Uterus (tissue), 3 donors: ENCODE measurements at regions not wholly inside any gene's neighbourhood (a gene's known extent, or its start where the extent isn't known, plus 50 kb on each side); places are given as distances from the start of the nearest gene placed in this dataset.

Experiments
- DNase-seq, 2 donors: peaks; one replicate each; pipeline ENCODE4 v3.0.0-alpha.2; 2019 to 2020
- H3K27ac ChIP-seq, 2 donors: fragments of 200-600 bp; sonication (generic); 1 replicate in 1 of 2; 2 replicates in 1 of 2; pipeline ENCODE4 v1.5.1; 2016 to 2018
- H3K27me3 ChIP-seq, 2 donors: fragments of 200-600 bp; sonication (generic); one replicate each; pipeline ENCODE4 v1.5.1; 2018 to 2019; ENCODE audit warnings: control low read depth in 1 of 2
- H3K36me3 ChIP-seq, 2 donors: fragments of 200-600 bp; sonication (generic); one replicate each; pipeline ENCODE4 v1.5.1; 2019; ENCODE audit warnings: control low read depth in 1 of 2
- H3K4me1 ChIP-seq, 2 donors: fragments of 200-600 bp; sonication (generic); one replicate each; pipeline ENCODE4 v1.5.1; 2018 to 2019; ENCODE audit warnings: control low read depth in 1 of 2
- H3K4me3 ChIP-seq, 2 donors: fragments of 200-600 bp; sonication (generic); 1 replicate in 1 of 2; 2 replicates in 1 of 2; pipeline ENCODE4 v1.5.1; 2018 to 2019; ENCODE audit warnings: mild to moderate bottlenecking in 1 of 2
- H3K9me3 ChIP-seq, 2 donors: fragments of 200-600 bp; sonication (generic); one replicate each; pipeline ENCODE4 v1.5.1; 2019; ENCODE audit warnings: control low read depth in 1 of 2
- CTCF ChIP-seq, 4 experiments: fragments of 200-600 bp in 2 of 4; fragments of 450-650 bp in 2 of 4; sonication (generic) in 2 of 4; IDR thresholded peaks; one replicate each; pipeline ENCODE4 v1.5.1; 2016 to 2019; ENCODE audit warnings: antibody characterized with exemption in 4 of 4, mild to moderate bottlenecking in 2 of 4, moderate library complexity in 1 of 4
- POLR2A ChIP-seq, 2 donors: fragments of 450-650 bp; IDR thresholded peaks; one replicate each; pipeline ENCODE4 v1.6.1; 2016; ENCODE audit warnings: antibody characterized with exemption in 2 of 2, mild to moderate bottlenecking in 1 of 2, moderate library complexity in 1 of 2
- intact Hi-C: fragments of 100-400 bp; cut with DNase I; formaldehyde crosslinking; loops from one replicate; pipeline ENCODE4 v1.15.1; 2023; ENCODE audit warnings: low total_unique reads
- donor health status: DM: yes; HTN: yes; CAD: no.

GRCh38 chr3:144063306-144063705 lies 91.7 kb downstream of the DIPK2A start:
- Histone ChIP-seq H3K9me3 (no peaks in the 10 kb centered on the region), H3K27ac (no peak overlapping the region), H3K27me3 (no peaks in the 10 kb centered on the region), H3K4me3 (no peak overlapping the region), H3K36me3 (peaks cover 0 to 3% of the 10 kb centered on the region in 2 donors), H3K4me1 (no peaks in the 10 kb centered on the region)
- no peak for TF ChIP-seq CTCF (IDR thresholded peaks at IDR 0.05)
- TF ChIP-seq POLR2A (IDR thresholded peaks at IDR 0.05): no peak
- DNase-seq: no peak
- intact Hi-C loops: no loop called here

- Histone ChIP-seq H3K36me3 (peaks cover 0 to 3% of the 10 kb centered on the region in 2 donors), H3K27ac (no peak overlapping the region), H3K4me1 (no peaks in the 10 kb centered on the region), H3K9me3 (peaks cover 0 to 2% of the 10 kb centered on the region in 2 donors), H3K4me3 (no peak overlapping the region), H3K27me3 (no peaks in the 10 kb centered on the region)
- no peak for DNase-seq
- TF ChIP-seq CTCF (IDR thresholded peaks at IDR 0.05): no peak
- no peak for TF ChIP-seq POLR2A (IDR thresholded peaks at IDR 0.05)
- intact Hi-C loops: no loop called here
Observed at GRCh38 chr3:144067059-144067458, 95.4 kb downstream of the DIPK2A start.

DNA sequence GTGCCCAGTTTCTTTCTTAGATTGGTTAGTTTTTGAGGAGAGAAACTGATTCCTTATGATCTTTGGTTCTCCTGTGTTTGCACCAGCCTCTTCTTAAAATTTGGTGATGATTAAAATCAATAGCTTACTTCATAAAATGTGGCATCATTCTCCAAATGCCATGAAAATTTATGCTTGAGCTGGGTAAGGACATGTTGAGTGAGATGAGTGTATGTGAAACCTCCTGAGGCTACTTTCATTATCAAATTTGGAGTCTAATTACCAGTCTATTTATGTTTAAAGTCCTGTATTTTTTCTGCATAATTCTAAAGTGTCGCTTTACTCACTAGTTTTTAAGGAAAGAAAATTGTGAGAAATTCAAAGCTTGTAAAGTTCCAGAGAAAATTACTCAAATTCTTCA lies 102.1 kb downstream of the DIPK2A start:
- Histone ChIP-seq H3K4me1 (no peaks in the 10 kb centered on the region), H3K4me3 (no peak overlapping the region), H3K27ac (no peak overlapping the region), H3K36me3 (no peaks in the 10 kb centered on the region), H3K27me3 (no peaks in the 10 kb centered on the region), H3K9me3 (peaks cover 0 to 2% of the 10 kb centered on the region in 2 donors)
- intact Hi-C loops: no loop called here
- DNase-seq: no peak
- TF ChIP-seq CTCF (IDR thresholded peaks at IDR 0.05) (no peak), POLR2A (IDR thresholded peaks at IDR 0.05) (no peak)

- H3K4me3 ChIP-seq: no peak overlapping the region
Observed at GRCh38 chr3:144079634-144080033, 108.0 kb downstream of the DIPK2A start.

DNA sequence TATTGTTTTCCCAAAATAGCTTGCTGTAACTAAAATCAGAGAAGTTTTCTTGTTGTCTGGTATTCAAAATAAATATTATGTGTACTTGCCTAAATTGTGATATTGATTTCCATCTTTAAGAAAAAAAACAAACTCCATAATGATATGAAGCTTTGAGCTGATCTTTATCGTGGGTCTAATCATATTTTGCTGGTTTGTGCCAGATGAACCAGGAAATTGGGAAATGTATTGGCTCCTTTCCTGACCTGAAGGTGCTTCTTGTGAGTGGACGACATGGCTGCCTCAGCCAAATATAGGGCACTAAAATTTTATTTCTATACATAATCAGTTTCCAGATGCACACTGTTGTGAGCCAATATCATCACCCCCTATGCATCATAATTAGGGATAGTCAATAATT lies 113.3 kb downstream of the DIPK2A start:
- DNase-seq: no peak
- Histone ChIP-seq H3K27ac (no peak overlapping the region), H3K36me3 (no peaks in the 10 kb centered on the region), H3K9me3 (no peaks in the 10 kb centered on the region), H3K4me3 (no peak overlapping the region), H3K4me1 (no peaks in the 10 kb centered on the region), H3K27me3 (no peaks in the 10 kb centered on the region)
- intact Hi-C loops: no loop called here
- TF ChIP-seq CTCF (IDR thresholded peaks at IDR 0.05): no peak
- TF ChIP-seq POLR2A (IDR thresholded peaks at IDR 0.05): no peak

More at GRCh38 chr3:144079634-144080033, 108.0 kb downstream of the DIPK2A start:
- no peak for DNase-seq
- Histone ChIP-seq H3K27ac (no peak overlapping the region), H3K9me3 (no peaks in the 10 kb centered on the region), H3K27me3 (no peaks in the 10 kb centered on the region), H3K4me1 (no peaks in the 10 kb centered on the region), H3K36me3 (no peaks in the 10 kb centered on the region)
- intact Hi-C loops: no loop called here
- TF ChIP-seq POLR2A (IDR thresholded peaks at IDR 0.05) (no peak), CTCF (IDR thresholded peaks at IDR 0.05) (no peak)
